Kasumi-1 (cell line): ENCODE measurements at regions not wholly inside any gene's neighbourhood (a gene's known extent, or its start where the extent isn't known, plus 50 kb on each side); places are given as distances from the start of the nearest gene placed in this dataset.
"Not testable (repeated sequence)": the region's sequence is repeated elsewhere in the genome, so short reads cannot be mapped to it uniquely, and the experiment has no call there.

ENCODE experiments used
- DNase-seq, 2 experiments: peaks; one replicate each; lab custom pipeline; 2025; lab: John Stamatoyannopoulos, UW

GRCh38 chr1:222865718-222866117 lies 50.9 kb downstream of the DISP1 start:
- DNase-seq = no peak

GRCh38 chr1:222867316-222867715 lies 52.5 kb downstream of the DISP1 start:
- no peak for DNase-seq

GRCh38 chr1:222876182-222876581 lies 61.3 kb downstream of the DISP1 start:
- no peak for DNase-seq

- no peak for DNase-seq
Measured at GRCh38 chr1:222877854-222878253, 63.0 kb downstream of the DISP1 start.

- DNase-seq = peak in 1 of 2 experiments; percentile 17
Measured at GRCh38 chr1:222880587-222880986, 65.7 kb downstream of the DISP1 start.

GRCh38 chr1:222886194-222886854 lies 71.5 kb downstream of the DISP1 start:
- no peak for DNase-seq

- DNase-seq = no peak
Measured at GRCh38 chr1:222886878-222887351, 72.1 kb downstream of the DISP1 start.

GRCh38 chr1:222889440-222889839 lies 74.6 kb downstream of the DISP1 start:
- no peak for DNase-seq

GRCh38 chr1:222890716-222891115 lies 75.9 kb downstream of the DISP1 start:
- DNase-seq = no peak

GRCh38 chr1:222891578-222891977 lies 76.7 kb downstream of the DISP1 start:
- no peak for DNase-seq

GRCh38 chr1:222892137-222892769 lies 77.4 kb downstream of the DISP1 start:
- no peak for DNase-seq

- no peak for DNase-seq
Measured at GRCh38 chr1:222893255-222893654, 78.4 kb downstream of the DISP1 start.

GRCh38 chr1:222894331-222894730 lies 79.5 kb downstream of the DISP1 start:
- no peak for DNase-seq

GRCh38 chr1:222896630-222897526 lies 82.0 kb downstream of the DISP1 start:
- DNase-seq = no peak

- no peak for DNase-seq
Measured at GRCh38 chr1:222897527-222898190, 82.8 kb downstream of the DISP1 start.

GRCh38 chr1:222898191-222898527 lies 83.3 kb downstream of the DISP1 start:
- no peak for DNase-seq

GRCh38 chr1:222899471-222899870 lies 84.6 kb downstream of the DISP1 start:
- DNase-seq = no peak

- DNase-seq = no peak
Measured at GRCh38 chr1:222904451-222904850, 89.6 kb downstream of the DISP1 start.

GRCh38 chr1:222905151-222905550 lies 90.3 kb downstream of the DISP1 start:
- DNase-seq = no peak

GRCh38 chr1:222906271-222906739 lies 91.5 kb downstream of the DISP1 start:
- DNase-seq = not testable (repeated sequence)

- DNase-seq = no peak
Measured at GRCh38 chr1:222909586-222909985, 94.7 kb downstream of the DISP1 start.

GRCh38 chr1:222910699-222911098 lies 95.9 kb downstream of the DISP1 start:
- DNase-seq = no peak
